ENCODE measurements at regions not wholly inside any gene's neighbourhood (a gene's known extent, or its start where the extent isn't known, plus 50 kb on each side); places are given as distances from the start of the nearest gene placed in this dataset.

GRCh38 chr5:158096835-158097234 lies 237.9 kb upstream of the CLINT1 start:
- TF ChIP-seq CTCF (IDR thresholded peaks at IDR 0.05) (no peak), POLR2A (IDR thresholded peaks at IDR 0.05) (no peak)
